WTC11 (cell line): ENCODE measurements at regions not wholly inside any gene's neighbourhood (a gene's known extent, or its start where the extent isn't known, plus 50 kb on each side); places are given as distances from the start of the nearest gene placed in this dataset.

ENCODE experiments used
- ELF4 ChIP-seq: sonication (generic); formaldehyde crosslinking; IDR thresholded peaks from 2 replicates; pipeline ENCODE4 v1.8.1; 2022; ENCODE audit warnings: low read depth, mild to moderate bottlenecking, moderate library complexity, missing genetic modification reagents
- FOXK1 ChIP-seq: sonication (generic); formaldehyde crosslinking; IDR thresholded peaks from 2 replicates; pipeline ENCODE4 v1.8.0; 2022; ENCODE audit warnings: mild to moderate bottlenecking, moderate library complexity, missing genetic modification reagents
- NFE2L1 ChIP-seq: sonication (generic); formaldehyde crosslinking; IDR thresholded peaks from 2 replicates; pipeline ENCODE4 v1.8.1; 2023; ENCODE audit warnings: missing genetic modification reagents
- TF ChIP-seq, protein P1 (sequence below): fragments of 200-600 bp; IDR thresholded peaks from 2 replicates; pipeline ENCODE4 v1.8.0; 2022; ENCODE audit warnings: antibody characterized with exemption
- TF ChIP-seq, protein P2 (sequence below): sonication (generic); formaldehyde crosslinking; conservative IDR thresholded peaks from 2 replicates; pipeline ENCODE4 v1.8.1; 2022; ENCODE audit warnings: mild to moderate bottlenecking, missing genetic modification reagents
- TF ChIP-seq, protein P3 (sequence below): sonication (generic); formaldehyde crosslinking; IDR thresholded peaks from 2 replicates; pipeline ENCODE4 v1.8.0; 2022; ENCODE audit warnings: mild to moderate bottlenecking, missing genetic modification reagents
- TF ChIP-seq, protein P4 (sequence below): sonication (generic); formaldehyde crosslinking; IDR thresholded peaks from 2 replicates; pipeline ENCODE4 v1.8.1; 2022; ENCODE audit warnings: low read depth, mild to moderate bottlenecking, moderate library complexity, missing genetic modification reagents, borderline replicate concordance
- TF ChIP-seq, protein P5 (sequence below): sonication (generic); formaldehyde crosslinking; IDR thresholded peaks from 2 replicates; pipeline ENCODE4 v1.8.1; 2023; ENCODE audit warnings: mild to moderate bottlenecking, missing genetic modification reagents, moderate library complexity
- TF ChIP-seq, protein P6 (sequence below): sonication (generic); formaldehyde crosslinking; IDR thresholded peaks from 2 replicates; pipeline ENCODE4 v1.8.0; 2023; ENCODE audit warnings: mild to moderate bottlenecking, missing genetic modification reagents
- TF ChIP-seq, protein P7 (sequence below): sonication (generic); formaldehyde crosslinking; conservative IDR thresholded peaks from 2 replicates; pipeline ENCODE4 v1.8.1; 2023; ENCODE audit warnings: mild to moderate bottlenecking, low read depth, missing genetic modification reagents, moderate library complexity

DNA sequence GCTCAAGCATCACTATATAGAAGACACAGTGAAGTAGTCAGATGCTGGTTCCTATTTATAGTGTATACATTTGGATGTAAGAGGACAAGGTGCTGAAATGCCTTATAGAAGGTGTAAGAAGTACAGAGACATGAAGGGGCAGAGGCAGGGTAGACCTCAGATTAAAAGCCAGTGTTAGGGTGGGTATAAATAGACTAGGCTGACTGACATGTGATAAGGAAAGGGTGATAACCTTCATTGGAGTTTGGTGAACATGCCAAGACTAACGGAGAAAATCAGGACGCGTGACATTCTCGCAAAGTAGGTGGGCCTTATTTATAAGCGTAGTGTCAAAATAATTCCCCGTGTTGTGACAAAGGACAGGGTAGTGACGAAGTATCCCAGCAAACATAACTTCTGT, 59.1 kb upstream of the HRH2 start:
- no peak for TF ChIP-seq FOXK1
- TF ChIP-seq, protein P1, sequence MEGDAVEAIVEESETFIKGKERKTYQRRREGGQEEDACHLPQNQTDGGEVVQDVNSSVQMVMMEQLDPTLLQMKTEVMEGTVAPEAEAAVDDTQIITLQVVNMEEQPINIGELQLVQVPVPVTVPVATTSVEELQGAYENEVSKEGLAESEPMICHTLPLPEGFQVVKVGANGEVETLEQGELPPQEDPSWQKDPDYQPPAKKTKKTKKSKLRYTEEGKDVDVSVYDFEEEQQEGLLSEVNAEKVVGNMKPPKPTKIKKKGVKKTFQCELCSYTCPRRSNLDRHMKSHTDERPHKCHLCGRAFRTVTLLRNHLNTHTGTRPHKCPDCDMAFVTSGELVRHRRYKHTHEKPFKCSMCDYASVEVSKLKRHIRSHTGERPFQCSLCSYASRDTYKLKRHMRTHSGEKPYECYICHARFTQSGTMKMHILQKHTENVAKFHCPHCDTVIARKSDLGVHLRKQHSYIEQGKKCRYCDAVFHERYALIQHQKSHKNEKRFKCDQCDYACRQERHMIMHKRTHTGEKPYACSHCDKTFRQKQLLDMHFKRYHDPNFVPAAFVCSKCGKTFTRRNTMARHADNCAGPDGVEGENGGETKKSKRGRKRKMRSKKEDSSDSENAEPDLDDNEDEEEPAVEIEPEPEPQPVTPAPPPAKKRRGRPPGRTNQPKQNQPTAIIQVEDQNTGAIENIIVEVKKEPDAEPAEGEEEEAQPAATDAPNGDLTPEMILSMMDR, result no peak
- no peak for TF ChIP-seq ELF4
- TF ChIP-seq, protein P2, sequence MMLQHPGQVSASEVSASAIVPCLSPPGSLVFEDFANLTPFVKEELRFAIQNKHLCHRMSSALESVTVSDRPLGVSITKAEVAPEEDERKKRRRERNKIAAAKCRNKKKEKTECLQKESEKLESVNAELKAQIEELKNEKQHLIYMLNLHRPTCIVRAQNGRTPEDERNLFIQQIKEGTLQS (CRISPR knock-in tag), result no peak
- TF ChIP-seq, protein P3, sequence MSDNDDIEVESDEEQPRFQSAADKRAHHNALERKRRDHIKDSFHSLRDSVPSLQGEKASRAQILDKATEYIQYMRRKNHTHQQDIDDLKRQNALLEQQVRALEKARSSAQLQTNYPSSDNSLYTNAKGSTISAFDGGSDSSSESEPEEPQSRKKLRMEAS (CRISPR knock-in tag), result no peak
- TF ChIP-seq NFE2L1, result no peak
- TF ChIP-seq, protein P4, sequence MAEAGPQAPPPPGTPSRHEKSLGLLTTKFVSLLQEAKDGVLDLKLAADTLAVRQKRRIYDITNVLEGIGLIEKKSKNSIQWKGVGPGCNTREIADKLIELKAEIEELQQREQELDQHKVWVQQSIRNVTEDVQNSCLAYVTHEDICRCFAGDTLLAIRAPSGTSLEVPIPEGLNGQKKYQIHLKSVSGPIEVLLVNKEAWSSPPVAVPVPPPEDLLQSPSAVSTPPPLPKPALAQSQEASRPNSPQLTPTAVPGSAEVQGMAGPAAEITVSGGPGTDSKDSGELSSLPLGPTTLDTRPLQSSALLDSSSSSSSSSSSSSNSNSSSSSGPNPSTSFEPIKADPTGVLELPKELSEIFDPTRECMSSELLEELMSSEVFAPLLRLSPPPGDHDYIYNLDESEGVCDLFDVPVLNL (CRISPR knock-in tag), result no peak
- TF ChIP-seq, protein P5, sequence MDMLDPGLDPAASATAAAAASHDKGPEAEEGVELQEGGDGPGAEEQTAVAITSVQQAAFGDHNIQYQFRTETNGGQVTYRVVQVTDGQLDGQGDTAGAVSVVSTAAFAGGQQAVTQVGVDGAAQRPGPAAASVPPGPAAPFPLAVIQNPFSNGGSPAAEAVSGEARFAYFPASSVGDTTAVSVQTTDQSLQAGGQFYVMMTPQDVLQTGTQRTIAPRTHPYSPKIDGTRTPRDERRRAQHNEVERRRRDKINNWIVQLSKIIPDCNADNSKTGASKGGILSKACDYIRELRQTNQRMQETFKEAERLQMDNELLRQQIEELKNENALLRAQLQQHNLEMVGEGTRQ (CRISPR knock-in tag), result no peak
- TF ChIP-seq, protein P6, sequence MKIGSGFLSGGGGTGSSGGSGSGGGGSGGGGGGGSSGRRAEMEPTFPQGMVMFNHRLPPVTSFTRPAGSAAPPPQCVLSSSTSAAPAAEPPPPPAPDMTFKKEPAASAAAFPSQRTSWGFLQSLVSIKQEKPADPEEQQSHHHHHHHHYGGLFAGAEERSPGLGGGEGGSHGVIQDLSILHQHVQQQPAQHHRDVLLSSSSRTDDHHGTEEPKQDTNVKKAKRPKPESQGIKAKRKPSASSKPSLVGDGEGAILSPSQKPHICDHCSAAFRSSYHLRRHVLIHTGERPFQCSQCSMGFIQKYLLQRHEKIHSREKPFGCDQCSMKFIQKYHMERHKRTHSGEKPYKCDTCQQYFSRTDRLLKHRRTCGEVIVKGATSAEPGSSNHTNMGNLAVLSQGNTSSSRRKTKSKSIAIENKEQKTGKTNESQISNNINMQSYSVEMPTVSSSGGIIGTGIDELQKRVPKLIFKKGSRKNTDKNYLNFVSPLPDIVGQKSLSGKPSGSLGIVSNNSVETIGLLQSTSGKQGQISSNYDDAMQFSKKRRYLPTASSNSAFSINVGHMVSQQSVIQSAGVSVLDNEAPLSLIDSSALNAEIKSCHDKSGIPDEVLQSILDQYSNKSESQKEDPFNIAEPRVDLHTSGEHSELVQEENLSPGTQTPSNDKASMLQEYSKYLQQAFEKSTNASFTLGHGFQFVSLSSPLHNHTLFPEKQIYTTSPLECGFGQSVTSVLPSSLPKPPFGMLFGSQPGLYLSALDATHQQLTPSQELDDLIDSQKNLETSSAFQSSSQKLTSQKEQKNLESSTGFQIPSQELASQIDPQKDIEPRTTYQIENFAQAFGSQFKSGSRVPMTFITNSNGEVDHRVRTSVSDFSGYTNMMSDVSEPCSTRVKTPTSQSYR (CRISPR knock-in tag), result no peak
- TF ChIP-seq, protein P7, sequence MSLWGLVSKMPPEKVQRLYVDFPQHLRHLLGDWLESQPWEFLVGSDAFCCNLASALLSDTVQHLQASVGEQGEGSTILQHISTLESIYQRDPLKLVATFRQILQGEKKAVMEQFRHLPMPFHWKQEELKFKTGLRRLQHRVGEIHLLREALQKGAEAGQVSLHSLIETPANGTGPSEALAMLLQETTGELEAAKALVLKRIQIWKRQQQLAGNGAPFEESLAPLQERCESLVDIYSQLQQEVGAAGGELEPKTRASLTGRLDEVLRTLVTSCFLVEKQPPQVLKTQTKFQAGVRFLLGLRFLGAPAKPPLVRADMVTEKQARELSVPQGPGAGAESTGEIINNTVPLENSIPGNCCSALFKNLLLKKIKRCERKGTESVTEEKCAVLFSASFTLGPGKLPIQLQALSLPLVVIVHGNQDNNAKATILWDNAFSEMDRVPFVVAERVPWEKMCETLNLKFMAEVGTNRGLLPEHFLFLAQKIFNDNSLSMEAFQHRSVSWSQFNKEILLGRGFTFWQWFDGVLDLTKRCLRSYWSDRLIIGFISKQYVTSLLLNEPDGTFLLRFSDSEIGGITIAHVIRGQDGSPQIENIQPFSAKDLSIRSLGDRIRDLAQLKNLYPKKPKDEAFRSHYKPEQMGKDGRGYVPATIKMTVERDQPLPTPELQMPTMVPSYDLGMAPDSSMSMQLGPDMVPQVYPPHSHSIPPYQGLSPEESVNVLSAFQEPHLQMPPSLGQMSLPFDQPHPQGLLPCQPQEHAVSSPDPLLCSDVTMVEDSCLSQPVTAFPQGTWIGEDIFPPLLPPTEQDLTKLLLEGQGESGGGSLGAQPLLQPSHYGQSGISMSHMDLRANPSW (CRISPR knock-in tag), result no peak
